Mesenchymal stem cell (in vitro differentiated cells and primary cell): ENCODE measurements at regions not wholly inside any gene's neighbourhood (a gene's known extent, or its start where the extent isn't known, plus 50 kb on each side); places are given as distances from the start of the nearest gene placed in this dataset.
"Not testable (repeated sequence)": the region's sequence is repeated elsewhere in the genome, so short reads cannot be mapped to it uniquely, and the experiment has no call there.

Experiments used
- DNase-seq: peaks from one replicate; pipeline ENCODE4 v3.0.0-alpha.2; 2013
- H2AFZ ChIP-seq: one replicate; pipeline ENCODE4 v1.6.1; 2013; ENCODE audit warnings: low read depth, mild to moderate bottlenecking, control low read depth, inconsistent platforms, low read length, moderate library complexity
- H2AK5ac ChIP-seq: 2 replicates; pipeline ENCODE4 v1.6.1; 2013; ENCODE audit warnings: low read length, moderate library complexity, mild to moderate bottlenecking, inconsistent platforms; ENCODE audit not compliant: severe bottlenecking
- H2BK120ac ChIP-seq: one replicate; pipeline ENCODE4 v1.6.1; 2013; ENCODE audit warnings: low read depth, mild to moderate bottlenecking, inconsistent platforms, low read length, moderate library complexity
- H2BK12ac ChIP-seq, 2 experiments: one replicate each; pipeline ENCODE4 v1.6.1; 2013; ENCODE audit warnings: inconsistent platforms in 2 of 2, low read length in 2 of 2, mild to moderate bottlenecking in 2 of 2, moderate library complexity in 2 of 2, control low read depth in 1 of 2
- H2BK15ac ChIP-seq: one replicate; pipeline ENCODE4 v1.6.1; 2013; ENCODE audit warnings: mild to moderate bottlenecking, low read depth, inconsistent platforms; ENCODE audit not compliant: poor library complexity, severe bottlenecking
- H2BK5ac ChIP-seq: 2 replicates; pipeline ENCODE4 v1.6.1; 2013; ENCODE audit warnings: low read depth, mild to moderate bottlenecking, low read length, control low read depth, inconsistent platforms; ENCODE audit not compliant: poor library complexity, severe bottlenecking
- H3K14ac ChIP-seq, 2 experiments: one replicate each; pipeline ENCODE4 v1.6.1; 2013; ENCODE audit warnings: inconsistent platforms in 2 of 2, low read length in 2 of 2, control low read depth in 1 of 2, mild to moderate bottlenecking in 1 of 2, moderate library complexity in 1 of 2
- H3K18ac ChIP-seq, 2 experiments: one replicate each; pipeline ENCODE4 v1.6.1; 2013; ENCODE audit warnings: inconsistent platforms in 2 of 2, low read length in 2 of 2, control low read depth in 1 of 2, low read depth in 1 of 2, mild to moderate bottlenecking in 1 of 2
- H3K23ac ChIP-seq, 2 experiments: one replicate each; pipeline ENCODE4 v1.6.1; 2013; ENCODE audit warnings: inconsistent platforms in 2 of 2, low read length in 2 of 2, mild to moderate bottlenecking in 2 of 2, moderate library complexity in 2 of 2, control low read depth in 1 of 2
- H3K27ac ChIP-seq: 2 replicates; pipeline ENCODE4 v1.5.1; 2013; ENCODE audit warnings: mild to moderate bottlenecking, moderate library complexity, low read length, control low read depth, inconsistent platforms; ENCODE audit not compliant: poor library complexity, severe bottlenecking
- H3K27me3 ChIP-seq, 2 experiments: 2 replicates each; pipeline versions ENCODE4 v1.6.1 to v1.7.0; 2013; ENCODE audit warnings: low read length in 2 of 2, mild to moderate bottlenecking in 2 of 2, moderate library complexity in 2 of 2, control low read depth in 1 of 2, inconsistent platforms in 1 of 2; ENCODE audit not compliant: control insufficient read depth in 1 of 2, insufficient read depth in 1 of 2
- H3K36me3 ChIP-seq, 2 experiments: 2 replicates each; pipeline versions ENCODE4 v1.6.1 to v1.7.0; 2013; ENCODE audit warnings: low read length in 2 of 2, control low read depth in 1 of 2, inconsistent platforms in 1 of 2, low read depth in 1 of 2, mild to moderate bottlenecking in 1 of 2; ENCODE audit not compliant: insufficient read depth in 2 of 2, control insufficient read depth in 1 of 2
- H3K4ac ChIP-seq, 2 experiments: one replicate each; pipeline ENCODE4 v1.6.1; 2013; ENCODE audit warnings: inconsistent platforms in 2 of 2, low read length in 2 of 2, mild to moderate bottlenecking in 2 of 2, moderate library complexity in 2 of 2, control low read depth in 1 of 2, low read depth in 1 of 2
- H3K4me1 ChIP-seq: 2 replicates; pipeline ENCODE4 v1.6.1; 2013; ENCODE audit warnings: low read depth, low read length, control low read depth; ENCODE audit not compliant: control insufficient read depth, insufficient read depth
- H3K4me2 ChIP-seq: 2 replicates; pipeline ENCODE4 v1.6.1; 2013; ENCODE audit warnings: low read length, mild to moderate bottlenecking, inconsistent platforms; ENCODE audit not compliant: poor library complexity, severe bottlenecking
- H3K4me3 ChIP-seq, 2 experiments: 2 replicates each; pipeline versions ENCODE4 v1.5.1 to v1.7.0; 2013; ENCODE audit warnings: low read length in 2 of 2, mild to moderate bottlenecking in 2 of 2, control low read depth in 1 of 2, low read depth in 1 of 2; ENCODE audit not compliant: insufficient read depth in 1 of 2
- H3K79me1 ChIP-seq: replicated peaks from 2 replicates; pipeline ENCODE4 v1.6.1; 2013; ENCODE audit warnings: mild to moderate bottlenecking, control low read depth, low read length, inconsistent platforms; ENCODE audit not compliant: poor library complexity, severe bottlenecking
- H3K9ac ChIP-seq: 2 replicates; pipeline ENCODE4 v1.7.0; 2013; ENCODE audit warnings: mild to moderate bottlenecking, low read length, moderate library complexity
- H3K9me3 ChIP-seq: 2 replicates; pipeline ENCODE4 v1.7.0; 2013; ENCODE audit warnings: mild to moderate bottlenecking, low read length; ENCODE audit not compliant: control insufficient read depth
- H4K8ac ChIP-seq: one replicate; pipeline ENCODE4 v1.6.1; 2013; ENCODE audit warnings: inconsistent platforms, mild to moderate bottlenecking, low read length, moderate library complexity
- H4K91ac ChIP-seq: one replicate; pipeline ENCODE4 v1.6.1; 2013; ENCODE audit warnings: mild to moderate bottlenecking, low read length, inconsistent platforms
- WGBS: methylation state at CpG from one replicate; pipeline ENCODE4 v1.1.7; 2013; ENCODE audit warnings: mixed read lengths; 5-methylcytosine and 5-hydroxymethylcytosine counted together

DNA sequence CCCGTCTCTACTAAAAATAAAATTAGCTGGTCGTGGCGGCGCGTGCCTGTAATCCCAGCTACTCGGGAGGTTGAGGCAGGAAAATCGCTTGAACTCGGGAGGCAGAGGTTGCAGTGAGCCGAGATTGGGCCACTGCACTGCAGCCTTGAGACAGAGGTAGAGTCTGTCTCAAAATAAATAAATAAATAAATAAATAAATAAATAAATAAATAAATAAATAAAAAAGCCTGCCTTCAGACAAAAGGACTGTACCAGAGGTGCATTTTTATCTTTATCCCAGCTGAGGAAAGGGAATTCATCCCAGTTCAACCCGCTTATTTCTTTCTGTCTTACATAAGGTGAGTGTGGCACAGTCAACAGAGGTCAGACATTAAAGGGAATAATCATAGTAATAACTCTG lies 141.6 kb upstream of the ZNF804A start:
- WGBS = 96% methylated on average over 9 of the region's 10 CpGs

DNA sequence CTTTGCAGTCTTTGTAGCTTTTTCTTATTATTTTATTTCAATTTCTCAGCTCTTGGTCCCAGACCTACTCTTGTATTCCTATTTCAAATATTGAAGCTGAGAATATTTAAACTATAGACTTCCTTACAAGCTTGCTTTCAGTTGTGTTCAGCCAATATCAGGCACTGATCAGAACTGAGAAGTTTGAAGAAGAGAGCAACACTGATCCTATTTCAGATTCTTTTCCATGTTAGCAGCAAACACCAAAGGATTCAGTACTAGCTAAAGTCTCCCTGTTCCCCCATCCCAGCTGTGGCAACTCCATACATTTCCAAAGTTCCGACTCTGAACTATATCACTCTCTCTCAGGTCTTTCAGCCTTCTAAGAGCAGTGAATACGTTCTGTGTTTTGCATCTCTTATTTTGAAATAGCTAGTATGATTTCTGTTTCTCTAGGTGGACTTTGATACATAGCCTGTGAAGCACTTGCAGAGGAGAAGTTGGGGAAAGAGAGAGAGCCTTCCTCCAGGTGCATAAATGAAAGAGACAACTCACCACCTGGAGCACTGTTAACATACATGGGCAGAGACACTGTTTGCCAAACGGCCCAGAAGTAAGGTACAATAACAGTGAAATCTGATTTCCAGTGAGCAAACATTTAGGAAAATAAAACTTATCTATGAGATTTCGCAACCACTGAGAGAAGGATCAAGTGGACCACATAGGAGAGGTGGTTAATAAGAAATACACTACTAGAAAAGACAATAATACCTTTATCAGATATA lies 135.0 kb upstream of the ZNF804A start:
- Histone ChIP-seq H3K23ac (no peak overlapping the region), H4K8ac (no peak overlapping the region), H3K9me3 (no peaks in the 10 kb centered on the region), H3K27me3 (no peaks in the 10 kb centered on the region), H3K36me3 (no peaks in the 10 kb centered on the region), H3K4ac (no peak overlapping the region), H3K27ac (no peak overlapping the region), H3K4me1 (no peaks in the 10 kb centered on the region), H3K18ac (no peak overlapping the region), H3K79me1 (no peaks in the 10 kb centered on the region), H2BK15ac (no peak overlapping the region), H3K4me3 (no peak overlapping the region), H2AK5ac (no peak overlapping the region), H2AFZ (no peak overlapping the region), H3K4me2 (no peak overlapping the region), H4K91ac (no peak overlapping the region), H2BK120ac (no peak overlapping the region), H2BK12ac (no peak overlapping the region), H3K9ac (no peak overlapping the region), H2BK5ac (no peak overlapping the region), H3K14ac (no peak overlapping the region)
- DNase-seq = no peak
- 71% methylated on average over 1 of the region's 4 CpGs for WGBS

More for the DNA sequence above, 141.6 kb upstream of the ZNF804A start:
- not testable (repeated sequence) for H3K27ac ChIP-seq, H3K4me2 ChIP-seq, H3K79me1 ChIP-seq, H3K9ac ChIP-seq, H4K91ac ChIP-seq, H3K27me3 ChIP-seq, H2BK120ac ChIP-seq, H2BK15ac ChIP-seq, H3K14ac ChIP-seq, H3K4ac ChIP-seq, H4K8ac ChIP-seq, H3K18ac ChIP-seq, H3K23ac ChIP-seq, H3K36me3 ChIP-seq, DNase-seq, H3K9me3 ChIP-seq, H2BK12ac ChIP-seq, H3K4me1 ChIP-seq, H2BK5ac ChIP-seq, H2AK5ac ChIP-seq, H2AFZ ChIP-seq, H3K4me3 ChIP-seq

DNA sequence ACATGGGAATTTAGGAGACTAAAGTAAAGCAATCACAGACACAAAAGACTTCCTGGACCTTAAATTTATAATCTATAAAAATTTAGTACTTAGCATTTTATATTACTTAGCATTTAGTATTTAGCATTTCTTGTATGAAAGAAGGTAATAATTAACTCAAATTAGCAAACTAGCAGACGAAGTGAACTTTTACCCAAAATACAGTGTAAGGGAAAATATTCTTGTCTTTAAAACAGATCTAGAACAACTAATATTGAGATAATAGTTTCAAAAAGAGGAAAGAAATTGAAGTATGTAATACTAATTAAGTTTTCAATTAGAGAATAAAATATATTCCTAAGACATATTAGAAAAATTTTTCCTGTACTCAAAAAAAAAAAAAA lies 134.5 kb upstream of the ZNF804A start:
- Histone ChIP-seq H2AFZ (no peak overlapping the region), H3K79me1 (no peaks in the 10 kb centered on the region), H4K91ac (no peak overlapping the region), H3K4ac (no peak overlapping the region), H2BK120ac (no peak overlapping the region), H3K4me3 (no peak overlapping the region), H3K9me3 (no peaks in the 10 kb centered on the region), H3K27ac (no peak overlapping the region), H2BK15ac (no peak overlapping the region), H3K4me2 (no peak overlapping the region), H2AK5ac (no peak overlapping the region), H3K27me3 (no peaks in the 10 kb centered on the region), H2BK12ac (no peak overlapping the region), H3K4me1 (no peaks in the 10 kb centered on the region), H2BK5ac (no peak overlapping the region), H3K9ac (no peak overlapping the region), H3K36me3 (no peaks in the 10 kb centered on the region), H3K14ac (no peak overlapping the region), H3K18ac (no peak overlapping the region), H3K23ac (no peak overlapping the region), H4K8ac (no peak overlapping the region)
- no CpG with 5 or more reads among the region's 1 CpG for WGBS
- no peak for DNase-seq

DNA sequence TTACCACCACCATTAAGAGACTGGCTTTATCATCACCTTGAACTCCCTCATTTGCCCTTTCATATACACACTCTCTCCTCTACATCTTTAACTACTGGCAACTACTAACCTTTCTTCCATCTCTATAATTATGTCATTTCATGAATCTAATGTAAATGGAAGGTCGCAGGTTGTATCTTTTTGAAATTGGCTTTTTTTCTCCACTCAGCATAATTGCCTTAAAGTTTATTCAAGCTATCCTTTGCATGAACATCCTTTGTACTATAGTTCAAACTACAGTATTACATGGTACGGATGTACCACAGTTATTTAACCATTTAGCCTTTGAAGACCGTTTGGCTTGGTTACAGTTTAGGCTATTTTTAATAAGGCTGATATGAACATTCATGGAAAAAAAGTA lies 129.5 kb upstream of the ZNF804A start:
- H3K27ac ChIP-seq = no peak overlapping the region
- no CpG with 5 or more reads among the region's 3 CpGs for WGBS
- no peaks in the 10 kb centered on the region for H3K36me3 ChIP-seq
- no peak overlapping the region for H2AFZ ChIP-seq
- H2BK5ac ChIP-seq = no peak overlapping the region
- H3K4me1 ChIP-seq = no peaks in the 10 kb centered on the region
- no peaks in the 10 kb centered on the region for H3K79me1 ChIP-seq
- H3K4me3 ChIP-seq = no peak overlapping the region
- no peak overlapping the region for H2BK12ac ChIP-seq
- H3K27me3 ChIP-seq = no peaks in the 10 kb centered on the region
- H3K14ac ChIP-seq = no peak overlapping the region
- no peak overlapping the region for H3K4ac ChIP-seq
- H3K4me2 ChIP-seq = no peak overlapping the region
- H2BK15ac ChIP-seq = no peak overlapping the region
- no peak overlapping the region for H2BK120ac ChIP-seq
- H3K9me3 ChIP-seq = no peaks in the 10 kb centered on the region
- no peak overlapping the region for H2AK5ac ChIP-seq
- no peak overlapping the region for H3K23ac ChIP-seq
- H4K8ac ChIP-seq = no peak overlapping the region
- no peak for DNase-seq
- H3K18ac ChIP-seq = no peak overlapping the region
- H3K9ac ChIP-seq = no peak overlapping the region
- no peak overlapping the region for H4K91ac ChIP-seq
